Ectodermal cell (in vitro differentiated cells): ENCODE measurements at regions not wholly inside any gene's neighbourhood (a gene's known extent, or its start where the extent isn't known, plus 50 kb on each side); places are given as distances from the start of the nearest gene placed in this dataset.

Experiments
- H3K27ac ChIP-seq: 2 replicates; pipeline ENCODE4 v1.7.0; 2013; ENCODE audit warnings: mild to moderate bottlenecking, low read depth, low read length; ENCODE audit not compliant: insufficient read depth, poor library complexity, severe bottlenecking
- H3K27me3 ChIP-seq: 2 replicates; pipeline ENCODE4 v1.7.0; 2013; ENCODE audit warnings: mild to moderate bottlenecking, low read length; ENCODE audit not compliant: insufficient read depth, control insufficient read depth, poor library complexity, severe bottlenecking
- H3K36me3 ChIP-seq: one replicate; pipeline ENCODE4 v1.7.0; 2013; ENCODE audit warnings: low read length; ENCODE audit not compliant: control insufficient read depth, insufficient read depth
- H3K4me1 ChIP-seq: one replicate; pipeline ENCODE4 v1.7.0; 2013; ENCODE audit warnings: low read length; ENCODE audit not compliant: control insufficient read depth, insufficient read depth
- H3K4me3 ChIP-seq: 2 replicates; pipeline ENCODE4 v1.7.0; 2013; ENCODE audit warnings: low read depth, low read length, control low read depth; ENCODE audit not compliant: insufficient read depth
- H3K9me3 ChIP-seq: 2 replicates; pipeline ENCODE4 v1.7.0; 2013; ENCODE audit warnings: mild to moderate bottlenecking, low read length, moderate library complexity; ENCODE audit not compliant: control insufficient read depth
- WGBS, 2 experiments: methylation state at CpG; one replicate each; pipeline ENCODE4 v1.1.7; 2013; ENCODE audit warnings: missing lambda C conversion rate in 2 of 2; 5-methylcytosine and 5-hydroxymethylcytosine counted together

- Histone ChIP-seq H3K27ac (no peak overlapping the region), H3K27me3 (no peaks in the 10 kb centered on the region), H3K4me3 (no peak overlapping the region), H3K4me1 (peaks cover 4% of the 10 kb centered on the region), H3K36me3 (no peaks in the 10 kb centered on the region), H3K9me3 (no peaks in the 10 kb centered on the region)
- 95 to 96% methylated on average over 15 of the region's 15 CpGs for WGBS, 2 experiments
These were observed 94.3 kb downstream of the THBS2 start for GRCh38 chr6:169159331-169159730.

- peaks cover 4% of the 10 kb centered on the region for H3K4me1 ChIP-seq
- 89 to 92% methylated on average over 10 of the region's 10 CpGs for WGBS, 2 experiments
- no peaks in the 10 kb centered on the region for H3K36me3 ChIP-seq
- H3K27ac ChIP-seq, result no peak overlapping the region
- no peaks in the 10 kb centered on the region for H3K27me3 ChIP-seq
- H3K9me3 ChIP-seq, result no peaks in the 10 kb centered on the region
- no peak overlapping the region for H3K4me3 ChIP-seq
These were observed 95.0 kb downstream of the THBS2 start for GRCh38 chr6:169158691-169159090.

DNA sequence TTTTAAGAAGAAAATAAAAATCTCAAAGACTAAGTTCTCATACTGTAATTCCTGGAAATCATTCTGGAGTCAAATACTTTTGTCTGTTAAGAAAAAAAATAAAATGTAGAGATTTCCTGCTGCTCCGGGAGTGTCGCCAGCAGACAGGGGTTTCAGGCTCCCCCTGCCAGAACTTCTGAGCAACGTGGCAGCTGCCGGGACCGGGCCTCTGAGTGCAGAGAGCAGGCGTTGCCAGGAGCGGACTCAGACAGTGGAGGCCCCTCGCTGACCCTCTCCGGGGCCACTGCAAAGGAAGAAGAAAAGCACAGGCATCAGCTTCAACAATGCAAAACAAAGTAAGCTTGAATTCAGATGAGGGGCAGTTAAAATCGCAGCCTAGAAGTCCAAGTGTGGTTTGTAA lies 95.5 kb downstream of the THBS2 start:
- H3K4me3 ChIP-seq, result no peak overlapping the region
- 72 to 79% methylated on average over 10 of the region's 10 CpGs for WGBS, 2 experiments
- H3K4me1 ChIP-seq, result peaks cover 4% of the 10 kb centered on the region
- H3K27me3 ChIP-seq, result no peaks in the 10 kb centered on the region
- H3K36me3 ChIP-seq, result no peaks in the 10 kb centered on the region
- no peak overlapping the region for H3K27ac ChIP-seq
- no peaks in the 10 kb centered on the region for H3K9me3 ChIP-seq

- Histone ChIP-seq H3K4me3 (no peak overlapping the region), H3K36me3 (no peaks in the 10 kb centered on the region), H3K9me3 (no peaks in the 10 kb centered on the region), H3K27me3 (no peaks in the 10 kb centered on the region), H3K4me1 (peaks cover 4% of the 10 kb centered on the region), H3K27ac (no peak overlapping the region)
- WGBS, 2 experiments, result 91 to 96% methylated on average over 22 of the region's 22 CpGs
These were observed 96.2 kb downstream of the THBS2 start for GRCh38 chr6:169157197-169158148.

DNA sequence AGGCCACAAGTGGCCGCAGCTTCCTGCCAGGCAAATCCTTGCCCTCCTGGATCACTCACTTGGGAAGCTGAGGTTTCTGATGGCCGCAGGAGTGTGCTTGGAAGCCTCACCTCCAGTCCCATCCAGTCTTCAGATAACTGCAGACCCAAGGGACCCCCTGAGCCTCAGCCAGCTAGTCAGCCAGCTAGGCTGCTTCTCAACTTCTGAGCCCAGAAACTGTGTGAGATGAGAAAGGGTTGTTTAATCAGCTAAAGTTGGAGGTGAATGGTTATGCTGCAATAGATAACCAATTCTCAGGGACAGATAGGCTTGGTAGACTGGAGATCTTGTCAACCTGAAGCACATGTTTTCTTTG lies 96.9 kb downstream of the THBS2 start:
- WGBS, 2 experiments, result 90 to 92% methylated on average over 2 of the region's 2 CpGs
- Histone ChIP-seq H3K4me1 (peaks cover 4% of the 10 kb centered on the region), H3K4me3 (no peak overlapping the region), H3K36me3 (no peaks in the 10 kb centered on the region), H3K9me3 (no peaks in the 10 kb centered on the region), H3K27ac (no peak overlapping the region), H3K27me3 (no peaks in the 10 kb centered on the region)

DNA sequence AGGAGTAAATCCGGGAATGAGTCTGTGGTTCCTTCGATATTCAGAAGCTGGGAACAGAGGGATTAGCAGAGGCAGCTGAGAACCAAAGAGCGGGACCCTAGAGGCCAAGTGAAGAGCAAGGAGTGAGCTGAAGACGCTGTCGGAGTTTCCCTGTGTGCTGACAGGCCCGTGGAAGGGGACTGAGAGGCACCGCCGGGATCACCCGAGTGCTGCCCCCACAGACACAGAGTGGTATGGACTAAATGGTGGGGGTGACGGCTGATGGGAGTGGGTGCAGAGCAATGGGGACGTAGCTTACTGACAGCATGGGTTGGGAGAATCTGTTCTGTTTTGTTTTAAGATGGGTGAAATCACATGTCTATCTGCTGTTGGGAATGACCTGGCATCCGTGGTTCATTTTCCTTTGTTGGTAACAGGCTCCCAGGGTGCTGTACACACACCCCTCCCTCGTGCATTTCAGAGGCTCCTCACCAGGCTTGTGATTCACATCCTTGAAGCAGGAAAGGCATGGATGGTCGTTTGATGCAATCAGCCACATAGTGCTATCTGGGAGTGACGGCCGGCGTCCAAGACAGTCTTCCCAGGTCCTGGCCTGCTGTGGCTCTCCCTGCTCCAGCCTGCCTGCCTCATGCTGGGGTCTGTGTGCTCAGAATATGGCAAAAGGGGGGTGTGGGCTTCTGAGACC lies 97.4 kb downstream of the THBS2 start:
- 92 to 93% methylated on average over 17 of the region's 17 CpGs for WGBS, 2 experiments
- peaks cover 4% of the 10 kb centered on the region for H3K4me1 ChIP-seq
- H3K9me3 ChIP-seq, result no peaks in the 10 kb centered on the region
- H3K27ac ChIP-seq, result no peak overlapping the region
- no peak overlapping the region for H3K4me3 ChIP-seq
- H3K27me3 ChIP-seq, result no peaks in the 10 kb centered on the region
- H3K36me3 ChIP-seq, result no peaks in the 10 kb centered on the region

GRCh38 chr6:169155481-169155880 lies 98.2 kb downstream of the THBS2 start:
- H3K27me3 ChIP-seq, result no peaks in the 10 kb centered on the region
- H3K4me1 ChIP-seq, result peaks cover 4% of the 10 kb centered on the region
- no peak overlapping the region for H3K27ac ChIP-seq
- H3K4me3 ChIP-seq, result no peak overlapping the region
- WGBS, 2 experiments, result 94% methylated on average over 7 of the region's 7 CpGs
- H3K9me3 ChIP-seq, result no peaks in the 10 kb centered on the region
- no peaks in the 10 kb centered on the region for H3K36me3 ChIP-seq

DNA sequence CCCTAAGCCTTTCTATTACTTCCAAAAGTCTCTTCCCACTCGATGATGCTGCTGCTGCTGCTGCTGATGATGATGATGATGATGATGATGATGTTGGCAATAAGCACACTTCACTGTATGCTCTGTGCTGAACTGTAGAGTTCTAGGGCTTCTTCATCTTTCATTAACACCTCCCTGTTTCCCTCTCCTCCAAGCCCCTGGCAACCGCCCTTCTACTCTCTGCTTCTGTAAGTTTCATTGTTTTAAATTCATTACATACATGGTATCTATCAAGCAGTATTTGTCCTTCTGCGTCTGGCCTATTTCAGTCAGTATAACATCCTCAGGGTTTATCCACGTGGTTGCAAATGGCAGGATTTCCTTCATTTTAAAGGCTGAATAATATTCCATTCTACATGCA lies 100.2 kb downstream of the THBS2 start:
- Histone ChIP-seq H3K4me1 (peaks cover 4% of the 10 kb centered on the region), H3K27ac (no peak overlapping the region), H3K36me3 (no peaks in the 10 kb centered on the region), H3K27me3 (no peaks in the 10 kb centered on the region), H3K4me3 (no peak overlapping the region), H3K9me3 (no peaks in the 10 kb centered on the region)
- 89 to 96% methylated on average over 3 to 4 of the region's 4 CpGs for WGBS, 2 experiments

GRCh38 chr6:169146521-169146920 lies 107.1 kb downstream of the THBS2 start:
- Histone ChIP-seq H3K9me3 (no peaks in the 10 kb centered on the region), H3K4me1 (no peaks in the 10 kb centered on the region), H3K27ac (no peak overlapping the region), H3K36me3 (no peaks in the 10 kb centered on the region), H3K4me3 (no peak overlapping the region), H3K27me3 (no peaks in the 10 kb centered on the region)
- 88 to 92% methylated on average over 2 of the region's 2 CpGs for WGBS, 2 experiments

GRCh38 chr6:169145991-169146501 lies 107.6 kb downstream of the THBS2 start:
- Histone ChIP-seq H3K4me3 (no peak overlapping the region), H3K27me3 (no peaks in the 10 kb centered on the region), H3K9me3 (no peaks in the 10 kb centered on the region), H3K27ac (no peak overlapping the region), H3K36me3 (no peaks in the 10 kb centered on the region), H3K4me1 (no peaks in the 10 kb centered on the region)
- WGBS, 2 experiments, result 93 to 96% methylated on average over 10 of the region's 10 CpGs
